Right hindlimb (tissue), 1 donor: ENCODE measurements at regions not wholly inside any gene's neighbourhood (a gene's known extent, or its start where the extent isn't known, plus 50 kb on each side); places are given as distances from the start of the nearest gene placed in this dataset.
"Not testable (repeated sequence)": the region's sequence is repeated elsewhere in the genome, so short reads cannot be mapped to it uniquely, and the experiment has no call there.

ENCODE experiments used
- DNase-seq: peaks from one replicate; pipeline ENCODE4 v3.0.0-alpha.2; 2018

DNA sequence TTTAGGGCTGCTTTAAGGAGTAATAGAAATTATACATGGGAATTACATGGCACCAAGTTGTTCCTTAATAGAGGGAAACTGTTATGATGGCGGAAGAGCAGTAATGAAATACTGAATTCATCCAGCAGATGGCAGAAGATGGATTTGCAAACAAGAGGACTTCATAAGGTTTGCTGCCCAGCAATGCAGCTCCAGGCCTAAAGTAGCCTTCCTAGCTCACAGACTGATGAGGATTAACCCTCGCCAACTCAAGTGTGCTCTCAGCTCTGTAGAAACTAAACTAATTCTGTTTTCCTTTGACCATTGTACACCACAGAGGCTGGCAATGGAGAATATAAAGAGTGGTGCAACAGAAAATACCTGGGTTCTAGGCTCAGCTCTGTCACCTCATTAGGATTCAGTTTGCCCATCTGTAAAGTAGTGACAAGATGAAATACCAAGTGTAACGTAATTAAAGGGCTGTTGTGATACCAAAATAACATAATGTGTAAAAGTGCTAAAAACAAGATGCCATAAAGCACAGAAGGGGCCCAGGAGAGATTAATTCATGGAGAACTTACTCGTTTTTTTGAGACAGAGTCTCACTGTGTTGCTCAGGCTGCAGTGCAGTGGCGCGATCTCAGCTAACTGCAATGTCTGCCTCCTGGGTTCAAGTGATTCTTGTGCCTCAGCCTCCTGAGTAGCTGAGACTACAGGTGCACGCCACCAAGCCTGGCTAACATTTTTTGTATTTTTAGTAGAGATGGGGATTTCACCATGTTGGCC is 102.4 kb upstream of the SERBP1 start:
- DNase-seq = peak; percentile 57

DNA sequence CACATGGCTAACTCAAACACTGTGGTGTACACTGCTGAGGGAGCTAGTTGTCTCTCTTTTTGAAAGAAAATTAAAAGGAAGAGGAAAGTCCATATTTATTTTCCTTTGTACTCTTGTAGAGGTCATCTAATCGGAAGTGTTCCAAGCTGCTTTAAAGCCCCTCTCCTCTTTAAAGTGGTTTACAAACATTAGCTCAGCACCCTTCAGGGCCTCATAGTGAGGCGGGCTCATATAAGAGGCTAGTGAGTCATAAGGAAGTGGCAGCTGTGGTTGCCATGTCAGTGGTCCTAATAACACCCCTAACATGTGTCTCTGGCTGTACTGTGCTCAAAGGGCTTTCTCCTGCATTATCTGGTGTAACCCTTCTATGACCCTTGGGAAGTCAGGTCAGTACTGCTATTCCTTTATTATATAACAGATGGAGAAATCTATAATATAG is 104.4 kb upstream of the SERBP1 start:
- DNase-seq = no peak

DNA sequence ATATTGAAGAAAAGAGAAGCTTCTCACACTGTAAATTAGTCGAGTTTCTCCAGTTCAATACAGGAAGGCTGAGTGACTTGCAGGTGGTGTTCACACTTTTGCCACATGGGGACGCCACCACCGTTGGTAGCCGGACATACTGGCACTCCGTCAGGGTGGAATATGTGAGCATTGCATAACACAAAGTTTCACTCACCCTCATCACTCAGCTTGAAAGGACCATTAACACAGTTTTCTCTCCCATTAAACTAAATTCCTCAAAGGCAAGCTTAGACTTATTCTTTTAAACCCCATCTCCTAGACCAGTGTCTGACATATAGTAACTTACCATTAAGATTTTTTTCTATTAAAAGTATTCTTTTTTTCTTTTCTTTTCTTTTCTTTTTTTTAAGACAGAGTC is 105.3 kb upstream of the SERBP1 start:
- DNase-seq = peak; percentile 81

DNA sequence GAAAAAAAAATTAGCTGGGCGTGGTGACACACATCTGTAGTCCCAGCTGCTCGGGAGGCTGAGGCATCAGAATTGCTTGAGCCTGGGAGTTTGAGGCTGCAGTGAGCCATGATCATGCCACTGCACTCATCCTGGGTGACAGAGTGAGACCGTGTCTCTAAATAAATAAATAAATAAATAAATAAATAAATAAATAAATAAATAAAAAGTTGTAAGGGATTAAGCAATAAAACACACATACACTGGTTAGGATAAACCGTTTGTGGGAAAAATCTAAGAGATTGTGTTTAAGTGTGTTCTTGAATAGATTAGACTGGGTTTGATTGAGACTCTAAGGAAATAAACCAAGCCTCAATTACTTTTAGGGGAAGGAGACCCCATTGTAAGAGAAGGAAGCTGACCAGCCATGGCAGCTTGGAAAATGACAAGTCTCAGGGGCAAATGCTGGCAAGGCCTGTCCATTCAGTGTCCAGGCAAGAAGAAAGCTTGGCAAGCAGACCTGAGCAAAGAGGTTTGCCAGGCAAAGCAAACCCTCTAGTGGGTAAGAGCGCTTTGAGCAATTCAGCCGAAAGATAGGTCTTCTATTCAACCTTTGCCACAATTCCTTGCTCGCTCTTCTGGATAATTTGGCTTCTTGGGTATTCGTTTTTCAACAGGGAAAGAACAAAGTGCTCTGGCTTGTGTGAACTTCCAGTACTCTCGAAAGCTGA is 106.9 kb upstream of the SERBP1 start:
- DNase-seq = no peak

DNA sequence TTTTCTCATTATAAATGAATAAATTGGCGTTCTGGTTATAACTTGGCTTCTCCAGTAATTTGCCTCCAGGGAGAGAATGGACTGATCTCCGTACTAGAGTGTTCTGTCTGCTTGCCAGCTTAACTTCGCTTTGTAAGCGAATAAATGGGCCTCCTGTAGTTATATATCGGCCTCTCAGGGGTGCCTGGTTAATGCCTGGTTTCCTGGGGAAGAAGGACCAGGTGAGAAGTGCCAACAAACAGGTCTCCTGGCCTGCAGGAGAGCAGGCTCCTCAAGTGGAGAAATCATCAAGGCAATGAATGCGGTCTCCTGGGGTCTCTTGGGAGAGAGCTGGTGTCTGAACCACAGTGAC is 107.4 kb upstream of the SERBP1 start:
- no peak for DNase-seq

DNA sequence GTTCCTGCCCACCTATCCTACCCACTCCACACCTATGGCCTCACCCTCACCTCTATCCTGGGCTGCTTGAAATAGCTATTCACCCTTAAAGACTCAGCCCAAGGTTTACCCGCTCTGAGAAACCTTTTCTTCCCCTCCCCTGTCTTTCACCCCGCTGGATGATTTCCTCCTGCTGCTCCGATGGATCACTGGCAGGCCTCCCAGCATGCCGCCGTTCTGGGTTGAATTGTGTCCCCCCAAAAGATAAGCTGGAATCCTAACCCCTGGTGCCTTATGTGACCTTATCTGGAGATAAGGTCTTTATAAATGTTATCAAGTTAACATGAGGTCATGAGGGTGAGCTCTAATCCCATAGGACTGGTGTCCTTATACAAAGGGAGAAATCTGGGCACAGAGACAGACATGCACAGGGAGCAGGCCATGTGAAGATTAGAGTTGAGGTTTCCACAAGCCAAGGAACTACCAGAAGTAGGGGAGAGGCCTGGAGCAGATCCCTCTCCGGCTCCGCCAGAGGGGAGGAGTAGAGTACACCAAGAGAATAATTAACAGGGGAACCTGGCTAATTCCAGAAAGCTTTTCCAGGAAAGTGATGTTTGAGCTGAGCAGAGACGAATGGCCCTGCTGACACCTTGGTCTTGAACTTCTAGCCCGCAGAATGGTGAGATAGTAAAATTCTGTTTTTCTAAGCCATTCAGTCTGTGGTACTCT is 110.0 kb upstream of the SERBP1 start:
- DNase-seq = no peak

DNA sequence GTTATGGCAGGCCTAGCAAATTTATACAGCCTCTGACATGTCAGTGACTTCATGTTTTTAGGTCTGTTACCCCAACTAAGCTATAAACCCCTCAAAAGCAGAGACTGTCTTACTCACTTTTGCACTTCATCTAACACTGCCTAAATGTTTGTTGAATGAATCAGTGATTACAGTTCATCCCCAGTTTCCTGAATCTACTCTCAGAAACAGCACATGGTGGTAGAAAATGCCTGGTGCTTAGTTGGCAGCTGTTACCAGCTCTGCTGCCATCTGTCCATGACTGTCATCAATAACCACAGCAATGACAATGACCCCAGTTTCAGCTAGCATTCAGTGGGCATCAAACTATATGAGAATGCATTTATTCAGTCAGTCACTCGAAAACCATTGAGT is 110.5 kb upstream of the SERBP1 start:
- DNase-seq = no peak

DNA sequence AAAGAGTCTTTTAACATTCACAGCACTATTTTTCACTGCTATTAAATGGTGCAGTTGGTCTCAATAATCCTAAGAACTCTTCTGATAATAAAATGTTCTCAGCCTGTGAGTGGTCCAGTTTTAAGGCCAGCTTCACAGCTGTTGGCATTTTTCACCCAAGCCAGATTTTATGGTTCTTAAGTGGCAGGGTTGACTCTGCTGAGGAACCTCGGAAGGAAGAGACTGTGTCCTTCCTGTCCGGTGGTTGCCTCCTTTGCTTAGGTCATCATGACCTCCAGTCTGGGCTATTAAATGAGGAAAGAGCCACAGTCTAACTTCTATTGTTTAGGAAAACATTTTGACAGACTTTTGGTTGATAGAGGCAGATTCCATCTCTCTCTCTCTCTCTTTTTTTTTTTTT is 112.5 kb upstream of the SERBP1 start:
- DNase-seq = no peak

DNA sequence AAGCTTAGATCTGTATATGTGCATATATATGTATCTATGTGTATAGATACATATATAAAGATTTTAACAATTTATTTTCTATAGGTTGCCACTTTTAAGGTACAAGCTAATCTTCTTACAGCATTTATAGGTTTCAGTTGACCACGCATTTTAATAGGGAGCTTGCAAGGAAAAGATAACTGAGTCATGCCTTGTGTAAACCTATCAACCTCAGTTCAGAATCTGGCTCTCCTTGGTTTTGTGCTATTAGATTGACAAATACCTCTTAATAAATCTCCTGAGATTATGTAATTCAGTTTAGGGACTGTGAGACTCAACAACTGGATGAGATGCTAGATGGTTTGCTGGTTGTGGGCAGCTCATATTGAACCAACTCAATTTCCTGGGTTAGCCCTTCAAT is 114.7 kb upstream of the SERBP1 start:
- DNase-seq = no peak

DNA sequence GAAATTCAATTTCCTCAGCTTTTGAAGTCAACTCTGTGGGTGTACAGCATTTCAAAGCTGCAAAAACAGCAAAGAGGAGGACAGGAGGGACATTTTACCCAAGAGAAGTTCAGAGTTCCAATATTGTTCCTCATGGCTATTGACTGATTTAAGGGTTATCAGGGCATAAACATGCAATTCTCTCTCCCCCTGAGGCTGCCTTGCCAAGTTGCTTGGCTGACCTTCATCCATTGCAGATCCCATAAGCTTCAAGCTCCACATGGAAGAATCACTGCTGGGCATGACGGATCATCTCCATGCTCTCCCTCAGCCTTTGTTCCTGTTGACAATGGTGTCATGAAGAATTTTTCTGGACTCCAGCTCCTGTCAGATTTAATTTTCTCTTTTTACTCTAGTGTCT is 115.2 kb upstream of the SERBP1 start:
- no peak for DNase-seq

DNA sequence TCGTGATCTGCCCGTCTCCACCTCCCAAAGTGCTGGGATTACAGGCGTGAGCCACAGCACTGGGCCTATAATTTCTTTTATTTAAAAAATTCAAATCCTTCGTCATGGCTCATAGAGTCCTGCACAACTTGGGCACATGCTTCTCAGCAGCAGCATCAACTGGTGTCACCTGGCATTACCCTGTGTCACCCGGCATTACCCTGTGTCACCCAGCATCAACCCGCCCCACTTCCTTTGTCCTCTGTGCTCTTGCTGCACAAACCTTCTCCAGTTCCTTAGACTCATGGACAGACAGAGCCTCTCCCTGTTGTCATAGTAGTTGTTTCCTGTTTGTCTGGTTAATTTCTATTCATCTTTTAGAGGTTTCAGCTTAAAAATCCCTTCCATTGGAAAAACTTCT is 121.2 kb upstream of the SERBP1 start:
- no peak for DNase-seq

DNA sequence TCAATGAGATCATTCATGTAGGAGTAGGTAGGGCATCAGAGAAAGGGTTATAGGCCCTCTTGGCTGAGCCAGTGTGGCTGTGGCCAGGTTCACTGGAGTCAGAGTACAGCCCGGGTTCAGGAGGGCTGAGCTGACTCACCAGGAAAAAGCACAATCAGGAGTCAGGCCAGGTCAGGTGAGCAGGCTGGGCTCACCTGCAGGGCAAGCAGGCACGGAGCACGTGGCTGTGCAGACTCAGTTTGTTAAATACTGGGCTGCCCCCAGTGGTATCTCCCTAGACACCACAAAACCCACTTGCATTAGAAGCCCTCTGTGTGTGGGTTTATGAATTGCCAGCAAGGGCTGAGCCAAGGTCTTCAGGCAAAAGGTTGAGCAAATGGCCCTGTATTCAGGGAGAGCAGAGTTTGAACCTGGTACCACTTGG is 122.1 kb upstream of the SERBP1 start:
- DNase-seq = no peak

DNA sequence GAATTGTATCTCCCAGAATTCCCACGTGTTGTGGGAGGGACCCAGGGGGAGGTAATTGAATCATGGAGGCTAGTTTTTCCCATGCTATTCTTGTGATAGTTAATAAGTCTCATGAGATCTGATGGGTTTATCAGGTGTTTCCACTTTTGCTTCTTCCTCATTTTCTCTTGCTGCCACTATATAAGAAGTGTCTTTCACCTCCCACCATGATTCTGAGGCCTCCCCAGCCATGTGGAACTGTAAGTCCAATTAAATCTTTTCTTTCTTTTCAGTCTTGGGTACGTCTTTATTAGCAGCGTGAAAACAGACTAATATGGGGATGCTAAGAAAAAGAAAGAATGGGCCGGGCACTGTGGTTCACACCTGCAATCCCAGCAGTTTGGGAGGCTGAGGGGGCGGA is 124.0 kb upstream of the SERBP1 start:
- not testable (repeated sequence) for DNase-seq

DNA sequence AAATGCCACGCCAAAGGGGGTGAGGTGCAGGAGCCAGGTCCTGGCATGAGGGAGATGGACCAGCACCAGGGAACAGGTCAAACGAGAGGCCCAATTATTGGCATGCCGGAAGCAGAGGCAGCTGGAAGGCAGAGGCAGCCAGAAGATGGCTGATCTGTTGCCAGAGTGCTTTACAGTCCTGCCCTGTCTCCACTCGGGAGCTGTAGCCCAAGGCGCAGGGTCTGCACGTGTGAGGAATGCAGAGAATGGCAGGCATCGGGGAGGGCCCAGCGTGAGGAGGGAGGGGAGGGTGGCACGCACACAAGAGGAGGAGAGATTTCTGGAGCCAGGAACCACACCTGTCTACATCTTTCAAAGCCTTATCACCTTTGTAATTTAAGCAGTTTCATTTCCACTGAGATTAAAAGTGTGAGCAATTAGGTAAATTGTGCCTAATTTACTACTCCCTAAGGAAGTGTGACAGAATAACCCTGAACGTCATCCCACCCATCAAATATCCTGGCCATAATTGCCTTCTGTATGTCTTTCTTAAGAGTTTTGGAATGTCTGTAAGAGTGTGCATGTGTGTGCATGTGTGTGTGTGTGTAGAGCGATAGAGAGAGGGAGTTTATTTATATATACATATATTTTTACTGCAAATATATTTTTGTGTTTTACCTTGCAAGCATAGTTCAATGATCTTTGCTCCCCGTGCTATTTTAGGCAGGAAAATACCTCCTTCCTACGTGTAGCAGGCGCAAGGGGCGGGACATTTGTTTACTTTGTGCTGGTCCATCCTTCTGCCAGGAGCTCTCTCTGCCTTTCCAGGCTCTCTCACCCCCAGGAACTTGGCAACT is 125.5 kb upstream of the SERBP1 start:
- no peak for DNase-seq

DNA sequence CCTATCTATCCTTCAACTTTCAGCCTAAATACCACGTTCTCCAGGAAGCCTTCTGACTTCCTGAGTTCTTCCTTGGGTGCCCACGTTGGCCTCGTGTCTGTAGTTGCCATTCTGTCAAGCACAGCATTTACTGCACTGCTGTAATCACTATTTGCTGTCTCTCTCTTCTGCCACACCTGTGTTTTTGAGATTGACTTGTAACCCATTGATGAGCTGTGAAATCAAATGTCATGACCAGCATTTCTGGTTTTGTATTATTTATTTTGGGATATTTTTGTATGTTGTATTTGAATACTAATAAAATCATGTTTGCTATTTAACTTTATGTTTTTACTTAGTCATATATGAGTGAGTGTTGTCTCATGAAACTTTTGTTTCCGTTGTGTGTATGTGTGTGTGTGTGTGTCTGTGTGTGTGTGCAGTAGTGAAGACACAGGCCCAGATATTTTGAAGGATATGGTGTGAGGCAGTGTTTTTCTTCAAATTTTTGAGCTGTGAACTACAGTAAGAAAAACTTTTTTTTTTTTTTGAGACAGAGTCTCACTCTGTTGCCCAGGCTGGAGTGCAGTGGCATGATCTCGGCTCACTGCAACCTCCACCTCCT is 126.2 kb upstream of the SERBP1 start:
- DNase-seq = no peak

DNA sequence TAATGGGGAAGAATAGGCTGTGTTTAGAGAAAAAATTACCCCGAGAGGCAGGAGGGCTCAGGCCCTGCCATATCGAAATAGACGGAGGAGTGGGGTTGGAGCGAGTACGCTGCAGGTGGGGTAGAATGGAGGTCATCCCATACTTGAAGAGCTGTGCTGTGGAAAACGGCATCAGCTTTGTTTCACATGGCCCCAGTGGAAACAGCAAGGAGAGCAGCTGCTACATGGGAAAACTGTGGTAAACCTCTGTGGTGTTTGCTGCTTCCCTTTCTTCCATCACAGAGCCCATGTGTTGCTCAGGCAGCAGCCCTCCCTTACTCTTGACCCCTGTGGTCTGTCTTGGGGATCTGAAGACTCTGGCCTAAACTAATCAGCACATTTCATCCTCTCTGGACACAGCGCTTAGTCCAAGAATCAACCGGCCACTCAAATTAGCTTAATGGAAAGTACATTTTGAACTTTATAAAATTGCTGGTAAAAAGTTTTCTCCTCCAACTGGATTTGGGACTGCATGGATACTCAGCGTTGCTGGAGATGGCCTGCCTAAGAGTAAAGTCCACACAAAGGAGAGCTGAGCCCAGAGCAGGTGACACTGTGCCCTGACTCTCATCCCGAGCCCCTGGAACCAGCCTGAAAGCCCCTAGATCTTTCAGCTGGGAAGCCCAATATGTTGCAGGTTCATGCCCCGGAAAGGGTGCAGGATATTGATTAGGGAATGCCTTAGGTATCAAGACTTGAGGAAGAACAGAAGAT is 127.1 kb upstream of the GADD45A start:
- DNase-seq = peak; percentile 59

DNA sequence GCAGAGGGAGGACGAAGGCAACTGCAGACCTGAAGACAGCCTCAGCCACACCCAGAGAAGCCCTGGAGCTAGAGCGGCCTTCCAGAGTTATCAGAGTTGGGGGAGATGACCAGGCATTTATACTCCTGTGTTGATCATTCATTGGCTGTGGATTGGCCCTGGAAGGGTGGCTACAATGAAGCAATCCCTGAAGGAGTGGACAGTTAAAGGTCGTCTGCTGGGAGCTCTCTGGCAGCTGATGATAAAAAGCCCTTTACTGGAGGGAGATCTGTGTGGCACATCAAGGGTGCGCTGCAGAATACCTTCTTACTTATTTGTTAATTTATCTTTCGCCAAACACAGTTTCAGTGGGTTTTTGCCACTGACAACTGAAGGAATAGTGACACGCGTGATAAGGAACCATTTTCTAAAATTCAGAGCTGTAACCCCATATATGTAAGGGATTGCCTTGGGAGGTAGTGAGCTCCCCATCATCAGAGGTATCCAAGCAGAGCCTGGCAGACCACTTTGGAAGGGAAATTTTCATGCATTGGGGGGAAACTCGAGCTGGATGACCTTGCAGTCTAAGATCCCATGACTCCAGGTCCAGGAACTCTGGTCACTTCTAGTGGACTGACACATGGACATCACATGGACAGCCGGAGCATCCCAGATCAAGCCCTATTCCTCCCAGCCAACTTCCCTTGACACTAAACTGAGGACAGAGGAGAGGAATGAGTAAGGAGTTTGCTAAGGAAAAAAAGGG is 126.4 kb upstream of the GADD45A start:
- DNase-seq = no peak

DNA sequence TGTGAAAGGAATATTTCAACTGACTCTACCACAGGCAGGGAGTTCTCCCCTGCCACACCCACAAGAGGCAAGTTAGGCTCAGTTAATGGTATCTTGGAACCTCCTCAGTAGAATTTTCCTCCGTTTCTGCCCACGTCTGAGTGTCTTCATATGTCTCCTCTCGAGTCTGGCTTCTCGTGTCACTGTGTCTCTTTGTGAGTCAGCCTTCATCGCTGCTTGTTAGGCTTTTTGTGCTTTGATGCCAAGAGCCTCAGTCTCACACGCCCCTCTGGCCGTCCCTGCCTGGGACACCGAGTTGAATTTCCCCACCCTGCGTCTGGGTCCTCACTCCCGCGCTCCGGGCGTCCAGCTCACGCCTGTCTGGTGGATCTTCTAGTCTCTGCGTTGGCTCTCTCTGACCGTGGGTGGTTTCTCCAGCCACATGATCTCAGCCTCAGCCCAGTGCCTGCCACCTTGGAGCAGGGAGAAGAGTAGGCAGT is 125.7 kb upstream of the GADD45A start:
- peak; percentile 57 for DNase-seq

DNA sequence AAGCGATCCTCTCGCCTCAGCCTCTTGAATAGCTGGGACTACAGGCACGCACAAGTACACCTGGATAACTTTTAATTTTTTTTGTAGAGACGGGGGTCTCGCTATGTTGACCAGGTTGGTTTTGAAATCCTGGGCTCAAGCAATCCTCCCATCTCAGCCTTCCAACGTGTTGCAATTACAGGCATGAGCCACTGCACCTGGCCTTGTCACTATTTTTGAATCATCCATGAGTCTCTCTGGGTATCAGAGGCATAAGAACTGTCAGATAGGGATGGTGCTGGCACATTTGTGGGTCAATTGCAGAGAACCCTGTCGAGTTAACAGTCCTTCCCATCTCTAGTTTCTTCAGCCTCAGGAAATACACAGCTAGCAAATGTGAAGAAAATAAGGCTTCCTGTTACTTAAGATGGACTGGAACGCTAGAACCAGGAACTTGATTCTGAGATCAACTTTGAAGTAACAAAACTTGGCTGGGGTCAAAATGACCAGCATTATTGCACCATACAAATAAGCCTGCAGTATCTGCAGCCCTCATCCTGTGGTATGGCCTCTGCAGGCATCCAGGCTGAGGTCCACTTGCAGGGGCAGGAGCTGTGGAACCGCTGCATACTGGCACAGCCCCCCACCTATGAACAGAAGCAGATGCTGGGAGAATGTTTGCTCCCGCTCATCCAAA is 124.3 kb upstream of the GADD45A start:
- DNase-seq = no peak

DNA sequence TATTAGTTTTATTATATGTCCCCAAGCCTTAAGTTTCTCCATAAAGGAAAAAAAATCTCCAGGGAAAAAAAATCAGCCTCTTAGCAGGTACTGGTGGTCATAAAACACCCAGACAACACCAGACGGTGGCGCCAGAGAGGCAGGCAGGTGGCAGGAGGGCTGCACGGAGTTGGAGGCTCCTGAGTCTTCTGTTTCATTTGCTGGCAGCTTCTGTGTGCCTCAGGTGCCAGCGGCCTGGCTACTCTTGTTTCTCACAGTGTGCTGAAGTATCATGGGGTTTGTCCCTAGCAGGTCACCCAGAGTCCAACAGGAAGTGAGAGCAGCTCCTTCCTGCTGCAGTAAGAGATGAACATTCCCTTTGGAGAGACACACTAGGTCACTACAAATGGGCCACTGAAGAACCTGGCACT is 123.3 kb upstream of the GADD45A start:
- peak; percentile 80 for DNase-seq
